Esophagus squamous epithelium (tissue), 5 donors: ENCODE measurements at regions not wholly inside any gene's neighbourhood (a gene's known extent, or its start where the extent isn't known, plus 50 kb on each side); places are given as distances from the start of the nearest gene placed in this dataset.

Experiments used
- DNase-seq: peaks from one replicate; lab custom pipeline; 2025; lab: John Stamatoyannopoulos, UW
- H3K27ac ChIP-seq, 4 donors: fragments of 200-600 bp; sonication (generic); one replicate each; pipeline ENCODE4 v1.5.1; 2016 to 2019; ENCODE audit warnings: mild to moderate bottlenecking in 1 of 4
- H3K27me3 ChIP-seq, 4 donors: fragments of 200-600 bp; sonication (generic); 1 replicate in 3 of 4; 2 replicates in 1 of 4; pipeline versions ENCODE4 v1.5.1 to v1.6.0; 2017 to 2021; ENCODE audit warnings: antibody characterized with exemption in 1 of 4
- H3K36me3 ChIP-seq, 3 donors: fragments of 200-600 bp; sonication (generic); one replicate each; pipeline ENCODE4 v1.5.1; 2016 to 2019
- H3K4me1 ChIP-seq, 3 donors: fragments of 200-600 bp; sonication (generic); one replicate each; pipeline ENCODE4 v1.5.1; 2017 to 2019
- H3K4me3 ChIP-seq, 4 donors: fragments of 200-600 bp; sonication (generic); 1 replicate in 3 of 4; 2 replicates in 1 of 4; pipeline ENCODE4 v1.5.1; 2016 to 2019; ENCODE audit warnings: mild to moderate bottlenecking in 2 of 4, moderate library complexity in 1 of 4
- H3K9me3 ChIP-seq, 3 donors: fragments of 200-600 bp; sonication (generic); one replicate each; pipeline ENCODE4 v1.5.1; 2016 to 2019
- POLR2A ChIP-seq, 4 donors: fragments of 450-650 bp; IDR thresholded peaks; one replicate each; pipeline ENCODE4 v1.6.1; 2017; ENCODE audit warnings: antibody characterized with exemption in 4 of 4, mild to moderate bottlenecking in 4 of 4, moderate library complexity in 3 of 4
- WGBS, 2 donors: methylation state at CpG; one replicate each; pipeline ENCODE4 v1.1.5; 2018; 5-methylcytosine and 5-hydroxymethylcytosine counted together
- intact Hi-C: fragments of 100-400 bp; cut with DNase I; formaldehyde crosslinking; loops from one replicate; pipeline ENCODE4 v1.15.0; 2022
- TF ChIP-seq, protein P1 (sequence below), 6 experiments: fragments of 450-650 bp in 4 of 6; fragments of 200-600 bp in 2 of 6; sonication (generic) in 2 of 6; IDR thresholded peaks; one replicate each; pipeline ENCODE4 v1.5.1; 2016 to 2019; ENCODE audit warnings: antibody characterized with exemption in 6 of 6, mild to moderate bottlenecking in 4 of 6, moderate library complexity in 4 of 6
- donor health status: DM: yes; HTN: yes; CAD: no.

DNA sequence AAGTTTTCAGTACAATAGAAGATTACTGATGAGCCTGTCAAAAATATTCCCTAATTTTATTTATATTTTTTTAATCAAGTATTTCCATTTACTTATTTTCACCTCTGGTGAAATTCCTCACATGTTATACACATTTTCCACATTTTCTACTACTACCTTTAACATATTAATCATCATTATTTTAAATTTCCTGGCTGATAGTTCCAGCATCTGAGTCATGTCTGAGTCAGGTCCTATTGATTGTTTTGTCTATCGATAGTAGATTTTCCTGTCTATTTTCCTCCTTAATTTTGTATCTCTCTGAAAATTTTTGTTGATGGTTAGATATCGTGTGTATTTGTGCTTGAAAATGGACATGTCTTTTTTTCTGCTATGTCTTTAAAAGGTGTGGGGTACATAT, 211.8 kb upstream of the DSEL start:
- Histone ChIP-seq H3K36me3 (no peaks in the 10 kb centered on the region), H3K4me3 (no peak overlapping the region), H3K27ac (no peak overlapping the region), H3K9me3 (peaks cover 0 to 14% (median 0%) of the 10 kb centered on the region in 3 donors), H3K27me3 (no peaks in the 10 kb centered on the region), H3K4me1 (no peaks in the 10 kb centered on the region)
- WGBS, 2 donors = 60 to 80% methylated on average over 2 of the region's 2 CpGs
- no peak for DNase-seq
- intact Hi-C loops = no loop called here
- TF ChIP-seq POLR2A (IDR thresholded peaks at IDR 0.05) = no peak
- TF ChIP-seq, protein P1, sequence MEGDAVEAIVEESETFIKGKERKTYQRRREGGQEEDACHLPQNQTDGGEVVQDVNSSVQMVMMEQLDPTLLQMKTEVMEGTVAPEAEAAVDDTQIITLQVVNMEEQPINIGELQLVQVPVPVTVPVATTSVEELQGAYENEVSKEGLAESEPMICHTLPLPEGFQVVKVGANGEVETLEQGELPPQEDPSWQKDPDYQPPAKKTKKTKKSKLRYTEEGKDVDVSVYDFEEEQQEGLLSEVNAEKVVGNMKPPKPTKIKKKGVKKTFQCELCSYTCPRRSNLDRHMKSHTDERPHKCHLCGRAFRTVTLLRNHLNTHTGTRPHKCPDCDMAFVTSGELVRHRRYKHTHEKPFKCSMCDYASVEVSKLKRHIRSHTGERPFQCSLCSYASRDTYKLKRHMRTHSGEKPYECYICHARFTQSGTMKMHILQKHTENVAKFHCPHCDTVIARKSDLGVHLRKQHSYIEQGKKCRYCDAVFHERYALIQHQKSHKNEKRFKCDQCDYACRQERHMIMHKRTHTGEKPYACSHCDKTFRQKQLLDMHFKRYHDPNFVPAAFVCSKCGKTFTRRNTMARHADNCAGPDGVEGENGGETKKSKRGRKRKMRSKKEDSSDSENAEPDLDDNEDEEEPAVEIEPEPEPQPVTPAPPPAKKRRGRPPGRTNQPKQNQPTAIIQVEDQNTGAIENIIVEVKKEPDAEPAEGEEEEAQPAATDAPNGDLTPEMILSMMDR (IDR thresholded peaks at IDR 0.05) = no peak

- 5 to 16% methylated on average over 2 of the region's 2 CpGs for WGBS, 2 donors
- H3K36me3 ChIP-seq = no peaks in the 10 kb centered on the region
- no peaks in the 10 kb centered on the region for H3K27me3 ChIP-seq
- TF ChIP-seq, protein P1 (IDR thresholded peaks at IDR 0.05) = no peak
- TF ChIP-seq POLR2A (IDR thresholded peaks at IDR 0.05) = no peak
- no peaks in the 10 kb centered on the region for H3K4me1 ChIP-seq
- no peak overlapping the region for H3K4me3 ChIP-seq
- DNase-seq = no peak
- H3K9me3 ChIP-seq = peaks cover 0 to 14% (median 0%) of the 10 kb centered on the region in 3 donors
- H3K27ac ChIP-seq = no peak overlapping the region
- intact Hi-C loops = no loop called here
Observed at GRCh38 chr18:67726882-67727281, 210.4 kb upstream of the DSEL start.

DNA sequence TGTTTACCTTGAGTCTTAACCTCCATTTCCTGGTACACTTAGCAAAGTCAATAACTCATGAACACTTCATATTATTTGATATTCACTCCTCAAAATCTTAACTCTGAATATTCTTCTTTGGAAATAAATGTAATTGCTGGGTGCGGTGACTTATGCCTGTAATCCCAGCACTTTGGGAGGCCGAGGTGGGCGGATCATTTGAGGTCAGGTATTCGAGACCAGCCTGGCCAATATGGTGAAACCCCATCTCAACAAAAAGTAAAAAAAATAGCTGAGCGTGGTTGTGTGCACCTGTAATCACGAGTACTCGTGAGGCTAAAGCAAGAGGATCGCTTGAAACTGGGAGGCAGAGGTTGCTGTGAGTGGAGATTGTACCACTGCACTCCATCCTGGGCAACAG, 201.3 kb upstream of the DSEL start:
- H3K4me1 ChIP-seq = no peaks in the 10 kb centered on the region
- H3K4me3 ChIP-seq = no peak overlapping the region
- 66 to 67% methylated on average over 8 of the region's 8 CpGs for WGBS, 2 donors
- no peak overlapping the region for H3K27ac ChIP-seq
- no peaks in the 10 kb centered on the region for H3K9me3 ChIP-seq
- intact Hi-C loops = no loop called here
- no peaks in the 10 kb centered on the region for H3K36me3 ChIP-seq
- H3K27me3 ChIP-seq = no peaks in the 10 kb centered on the region
- TF ChIP-seq, protein P1 (IDR thresholded peaks at IDR 0.05) = no peak
- no peak for TF ChIP-seq POLR2A (IDR thresholded peaks at IDR 0.05)
- DNase-seq = no peak

DNA sequence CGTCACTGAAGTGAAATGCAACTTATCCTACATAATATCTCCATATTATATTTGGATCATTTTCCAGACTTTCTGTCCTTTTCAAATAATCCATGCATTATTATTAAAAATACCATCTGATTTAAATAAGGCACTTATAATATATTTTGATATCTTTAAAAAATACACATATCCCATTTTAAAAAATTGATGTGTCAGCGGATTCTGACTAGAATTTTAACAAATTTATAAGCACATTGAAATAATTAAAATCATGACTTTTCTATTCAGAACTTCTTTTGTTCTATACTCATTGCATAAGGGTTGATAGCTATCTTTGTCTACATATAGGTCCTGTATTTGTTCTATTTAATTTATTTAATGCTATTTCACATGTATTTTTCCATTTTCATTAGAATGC, 199.0 kb upstream of the DSEL start:
- Histone ChIP-seq H3K9me3 (no peaks in the 10 kb centered on the region), H3K27me3 (no peaks in the 10 kb centered on the region), H3K4me1 (no peaks in the 10 kb centered on the region), H3K4me3 (no peak overlapping the region), H3K36me3 (no peaks in the 10 kb centered on the region), H3K27ac (no peak overlapping the region)
- 34 to 35% methylated on average over 2 of the region's 2 CpGs for WGBS, 2 donors
- no peak for TF ChIP-seq POLR2A (IDR thresholded peaks at IDR 0.05)
- TF ChIP-seq, protein P1 (IDR thresholded peaks at IDR 0.05) = no peak
- intact Hi-C loops = no loop called here
- DNase-seq = no peak

- Histone ChIP-seq H3K27me3 (no peaks in the 10 kb centered on the region), H3K27ac (no peak overlapping the region), H3K36me3 (no peaks in the 10 kb centered on the region), H3K4me1 (no peaks in the 10 kb centered on the region), H3K4me3 (no peak overlapping the region), H3K9me3 (no peaks in the 10 kb centered on the region)
- intact Hi-C loops = no loop called here
- TF ChIP-seq POLR2A (IDR thresholded peaks at IDR 0.05) = no peak
- TF ChIP-seq, protein P1 (IDR thresholded peaks at IDR 0.05) = no peak
- 50 to 61% methylated on average over 2 of the region's 2 CpGs for WGBS, 2 donors
- DNase-seq = no peak
Observed at GRCh38 chr18:67710639-67711038, 194.1 kb upstream of the DSEL start.
